ENCODE measurements at regions not wholly inside any gene's neighbourhood (a gene's known extent, or its start where the extent isn't known, plus 50 kb on each side); places are given as distances from the start of the nearest gene placed in this dataset.

GRCh38 chr1:72557446-72558049 is 275.2 kb upstream of the NEGR1 start:
- in situ Hi-C loops (cut with MboI) (no loop called here), intact Hi-C loops (cut with micrococcal nuclease; ENCODE audit: unreplicated experiment) (no loop called here)
- Histone ChIP-seq H2AFZ (ENCODE audit: control insufficient read depth, low read depth, low read length) (no peak overlapping the region), H4K20me1 (ENCODE audit: control insufficient read depth, insufficient read depth) (no peaks in the 10 kb centered on the region), H3K27ac (ENCODE audit: control insufficient read depth, insufficient read depth) (no peak overlapping the region), H3K9ac (ENCODE audit: control insufficient read depth, insufficient read depth, low read length) (no peak overlapping the region), H3K9me3 (replicated peaks; ENCODE audit: control insufficient read depth, insufficient read depth, low read length) (no peaks in the 10 kb centered on the region), H3K4me1 (ENCODE audit: control insufficient read depth, insufficient read depth, low read length) (no peaks in the 10 kb centered on the region), H3K4me2 (ENCODE audit: control insufficient read depth, insufficient read depth) (no peak overlapping the region), H3K4me3 (no peak overlapping the region), H3K27me3 (replicated peaks in 1 of 2; ENCODE audit: control insufficient read depth in 2 of 2, insufficient read depth in 2 of 2, low read length in 1 of 2) (no peaks in the 10 kb centered on the region), H3K36me3 (ENCODE audit: control insufficient read depth in 2 of 2, insufficient read depth in 2 of 2, low read length in 1 of 2) (no peaks in the 10 kb centered on the region), H3K79me2 (ENCODE audit: control insufficient read depth, insufficient read depth, low read length) (no peaks in the 10 kb centered on the region)
- ATAC-seq: no peak; the same call in 2 of the 3 replicates
- CTCF ChIA-PET: no interaction called here
- RAD21 ChIA-PET (ENCODE audit: unreplicated experiment): no interaction called here
- 0% methylated on average over 1 of the region's 1 CpG for WGBS (ENCODE audit: insufficient coverage, insufficient replicate concordance, low lambda C conversion rate, missing lambda C conversion rate)
- no peak for FAIRE-seq
- no peak for DNase-seq (ENCODE audit: low read depth, low spot score)
- no TSS peak for BruUV-seq (replicated peaks)
- TF ChIP-seq SIN3A (IDR thresholded peaks at IDR 0.05; ENCODE audit: low read depth, low read length) (no peak), KDM1A (IDR thresholded peaks at IDR 0.05; ENCODE audit: borderline replicate concordance) (no peak), HCFC1 (IDR thresholded peaks at IDR 0.05; ENCODE audit: low read length) (no peak), SREBF2 (IDR thresholded peaks at IDR 0.05; ENCODE audit: low read length) (no peak), NR2C2 (IDR thresholded peaks at IDR 0.05; ENCODE audit: borderline replicate concordance, control insufficient read depth, insufficient read length, low read depth) (no peak), DPF2 (IDR thresholded peaks at IDR 0.05) (no peak), TCF7 (IDR thresholded peaks at IDR 0.05; ENCODE audit: borderline replicate concordance) (no peak), ETV6 (conservative IDR thresholded peaks at IDR 0.05 in 1 of 2, IDR thresholded peaks at IDR 0.05 in 1 of 2; ENCODE audit: borderline replicate concordance in 1 of 2, low read depth in 1 of 2) (no peak), YY1 (IDR thresholded peaks at IDR 0.05; ENCODE audit: low read depth, low read length) (no peak), ZNF217 (IDR thresholded peaks at IDR 0.05) (no peak), RFX5 (IDR thresholded peaks at IDR 0.05; ENCODE audit: low read depth, low read length) (no peak), IKZF1 (conservative IDR thresholded peaks at IDR 0.05) (no peak), CBX3 (IDR thresholded peaks at IDR 0.05; ENCODE audit: borderline replicate concordance, low read depth) (no peak), POLR2AphosphoS5 (IDR thresholded peaks at IDR 0.05; ENCODE audit: low read length) (no peak), SMC3 (IDR thresholded peaks at IDR 0.05; ENCODE audit: borderline replicate concordance, low read length) (no peak)
- POLR2A ChIA-PET: no interaction called here
- SMC1A ChIA-PET (ENCODE audit: uncharacterized antibody, unreplicated experiment): interaction anchor here (0.9 kb wide), 1 partner anchor 28 kb away, joined by 4 read pairs; no protein-coding TSS in a partner anchor
